Smooth muscle cell (in vitro differentiated cells): ENCODE measurements at regions not wholly inside any gene's neighbourhood (a gene's known extent, or its start where the extent isn't known, plus 50 kb on each side); places are given as distances from the start of the nearest gene placed in this dataset.

Experiments
- DNase-seq: peaks from one replicate; lab custom pipeline; 2025; ENCODE audit not compliant: unreplicated experiment; lab: John Stamatoyannopoulos, UW
- H2AFZ ChIP-seq: fragments of 200-600 bp; sonication (generic); 2 replicates; pipeline ENCODE4 v1.6.0; 2016; ENCODE audit warnings: antibody characterized with exemption, low read depth, mild to moderate bottlenecking
- H3F3A ChIP-seq: fragments of 200-600 bp; sonication (generic); 2 replicates; pipeline ENCODE4 v1.6.0; 2017; ENCODE audit warnings: antibody characterized with exemption, low read depth
- H3K27ac ChIP-seq: fragments of 200-600 bp; sonication (generic); 2 replicates; pipeline ENCODE4 v1.5.1; 2016; ENCODE audit warnings: low read depth, mild to moderate bottlenecking
- H3K27me3 ChIP-seq: fragments of 200-600 bp; sonication (generic); 2 replicates; pipeline ENCODE4 v1.6.1; 2016; ENCODE audit warnings: low read depth, mild to moderate bottlenecking
- H3K36me3 ChIP-seq: fragments of 200-600 bp; sonication (generic); 2 replicates; pipeline ENCODE4 v1.5.1; 2016; ENCODE audit warnings: low read depth
- H3K4me1 ChIP-seq: fragments of 200-600 bp; sonication (generic); 2 replicates; pipeline ENCODE4 v1.5.1; 2016; ENCODE audit warnings: low read depth
- H3K4me2 ChIP-seq: fragments of 200-600 bp; sonication (generic); 2 replicates; pipeline ENCODE4 v1.6.0; 2016; ENCODE audit warnings: mild to moderate bottlenecking
- H3K4me3 ChIP-seq: fragments of 200-600 bp; sonication (generic); 2 replicates; pipeline ENCODE4 v1.5.1; 2016; ENCODE audit warnings: mild to moderate bottlenecking
- H3K79me2 ChIP-seq: fragments of 200-600 bp; sonication (generic); 2 replicates; pipeline ENCODE4 v1.6.0; 2016; ENCODE audit warnings: low read depth, mild to moderate bottlenecking
- H3K9ac ChIP-seq: fragments of 200-600 bp; sonication (generic); 2 replicates; pipeline ENCODE4 v1.6.0; 2016; ENCODE audit warnings: low read depth
- H3K9me3 ChIP-seq: fragments of 200-600 bp; sonication (generic); replicated peaks from 2 replicates; pipeline ENCODE4 v1.5.1; 2016; ENCODE audit warnings: low read depth
- H4K20me1 ChIP-seq: fragments of 200-600 bp; sonication (generic); 2 replicates; pipeline ENCODE4 v1.6.0; 2016; ENCODE audit warnings: low read depth
- WGBS: methylation state at CpG from one replicate; pipeline ENCODE4 v1.1.7; 2016; ENCODE audit warnings: low lambda C conversion rate; 5-methylcytosine and 5-hydroxymethylcytosine counted together
- TF ChIP-seq, protein P1 (sequence below): fragments of 200-600 bp; sonication (generic); IDR thresholded peaks from 2 replicates; pipeline ENCODE4 v1.5.1; 2017; ENCODE audit warnings: borderline replicate concordance, mild to moderate bottlenecking, antibody characterized with exemption; ENCODE audit not compliant: insufficient read depth, poor library complexity, severe bottlenecking

DNA sequence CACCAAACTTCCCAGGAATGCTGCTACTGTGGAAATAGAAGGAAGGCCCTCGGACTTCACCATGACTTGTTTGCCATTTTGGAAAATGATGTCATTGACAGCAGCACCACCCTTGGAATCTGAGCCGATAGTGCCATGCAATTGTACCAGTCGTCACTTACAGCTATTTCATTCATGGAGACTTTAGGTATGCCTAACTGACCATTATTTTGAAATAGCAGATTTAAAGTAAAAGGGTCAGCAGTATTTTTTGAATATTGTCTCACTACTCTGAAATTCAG, 66.0 kb upstream of the ARL8B start:
- DNase-seq: no peak

GRCh38 chr3:5057272-5057671, 64.8 kb upstream of the ARL8B start:
- no peak for DNase-seq
- no peaks in the 10 kb centered on the region for H3K79me2 ChIP-seq
- H3K9me3 ChIP-seq: no peaks in the 10 kb centered on the region

More for the DNA sequence above, 66.0 kb upstream of the ARL8B start:
- Histone ChIP-seq H3K79me2 (no peaks in the 10 kb centered on the region), H3K4me1 (no peaks in the 10 kb centered on the region), H2AFZ (no peak overlapping the region), H4K20me1 (no peaks in the 10 kb centered on the region), H3K4me2 (peak overlapping the region; percentile 43), H3K4me3 (no peak overlapping the region), H3K36me3 (no peaks in the 10 kb centered on the region), H3F3A (peaks cover 26% of the 10 kb centered on the region), H3K9ac (no peak overlapping the region), H3K27me3 (no peaks in the 10 kb centered on the region), H3K27ac (peak overlapping the region; percentile 68), H3K9me3 (no peaks in the 10 kb centered on the region)
- WGBS: 55% methylated on average over 3 of the region's 3 CpGs
- TF ChIP-seq, protein P1, sequence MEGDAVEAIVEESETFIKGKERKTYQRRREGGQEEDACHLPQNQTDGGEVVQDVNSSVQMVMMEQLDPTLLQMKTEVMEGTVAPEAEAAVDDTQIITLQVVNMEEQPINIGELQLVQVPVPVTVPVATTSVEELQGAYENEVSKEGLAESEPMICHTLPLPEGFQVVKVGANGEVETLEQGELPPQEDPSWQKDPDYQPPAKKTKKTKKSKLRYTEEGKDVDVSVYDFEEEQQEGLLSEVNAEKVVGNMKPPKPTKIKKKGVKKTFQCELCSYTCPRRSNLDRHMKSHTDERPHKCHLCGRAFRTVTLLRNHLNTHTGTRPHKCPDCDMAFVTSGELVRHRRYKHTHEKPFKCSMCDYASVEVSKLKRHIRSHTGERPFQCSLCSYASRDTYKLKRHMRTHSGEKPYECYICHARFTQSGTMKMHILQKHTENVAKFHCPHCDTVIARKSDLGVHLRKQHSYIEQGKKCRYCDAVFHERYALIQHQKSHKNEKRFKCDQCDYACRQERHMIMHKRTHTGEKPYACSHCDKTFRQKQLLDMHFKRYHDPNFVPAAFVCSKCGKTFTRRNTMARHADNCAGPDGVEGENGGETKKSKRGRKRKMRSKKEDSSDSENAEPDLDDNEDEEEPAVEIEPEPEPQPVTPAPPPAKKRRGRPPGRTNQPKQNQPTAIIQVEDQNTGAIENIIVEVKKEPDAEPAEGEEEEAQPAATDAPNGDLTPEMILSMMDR: no peak

GRCh38 chr3:5057857-5058324, 64.2 kb upstream of the ARL8B start:
- peaks cover 12% of the 10 kb centered on the region for H3F3A ChIP-seq
- H3K4me1 ChIP-seq: no peaks in the 10 kb centered on the region
- no peaks in the 10 kb centered on the region for H3K79me2 ChIP-seq
- H3K27me3 ChIP-seq: no peaks in the 10 kb centered on the region
- WGBS: 54% methylated on average over 7 of the region's 7 CpGs
- no peak for DNase-seq
- TF ChIP-seq, protein P1: peak; percentile 65
- no peaks in the 10 kb centered on the region for H3K36me3 ChIP-seq
- no peak overlapping the region for H3K4me2 ChIP-seq
- H2AFZ ChIP-seq: no peak overlapping the region
- no peak overlapping the region for H3K9ac ChIP-seq
- no peak overlapping the region for H3K4me3 ChIP-seq
- no peaks in the 10 kb centered on the region for H3K9me3 ChIP-seq
- peak overlapping the region; percentile 40 for H3K27ac ChIP-seq
- H4K20me1 ChIP-seq: no peaks in the 10 kb centered on the region

More at GRCh38 chr3:5057272-5057671, 64.8 kb upstream of the ARL8B start:
- no peak overlapping the region for H3K9ac ChIP-seq
- no peaks in the 10 kb centered on the region for H3K4me1 ChIP-seq
- H3K4me2 ChIP-seq: no peak overlapping the region
- H3K27me3 ChIP-seq: no peaks in the 10 kb centered on the region
- 87% methylated on average over 6 of the region's 6 CpGs for WGBS
- H4K20me1 ChIP-seq: no peaks in the 10 kb centered on the region
- H3K27ac ChIP-seq: peak overlapping the region; percentile 11
- peaks cover 15% of the 10 kb centered on the region for H3F3A ChIP-seq
- TF ChIP-seq, protein P1: no peak
- H3K4me3 ChIP-seq: no peak overlapping the region
- no peaks in the 10 kb centered on the region for H3K36me3 ChIP-seq
- no peak overlapping the region for H2AFZ ChIP-seq

GRCh38 chr3:5058471-5058951, 63.6 kb upstream of the ARL8B start:
- no peaks in the 10 kb centered on the region for H3K4me1 ChIP-seq
- H2AFZ ChIP-seq: no peak overlapping the region
- no peaks in the 10 kb centered on the region for H3K36me3 ChIP-seq
- H3K27me3 ChIP-seq: no peaks in the 10 kb centered on the region
- H3F3A ChIP-seq: peaks cover 12% of the 10 kb centered on the region
- DNase-seq: no peak
- H3K79me2 ChIP-seq: no peaks in the 10 kb centered on the region
- no peaks in the 10 kb centered on the region for H4K20me1 ChIP-seq
- H3K9ac ChIP-seq: no peak overlapping the region
- TF ChIP-seq, protein P1: no peak
- no peak overlapping the region for H3K4me2 ChIP-seq
- H3K27ac ChIP-seq: peak overlapping the region; percentile 40
- no peaks in the 10 kb centered on the region for H3K9me3 ChIP-seq
- H3K4me3 ChIP-seq: no peak overlapping the region
